OCI-LY7 (cell line): ENCODE measurements at regions not wholly inside any gene's neighbourhood (a gene's known extent, or its start where the extent isn't known, plus 50 kb on each side); places are given as distances from the start of the nearest gene placed in this dataset.

Experiments
- BruUV-seq: library from RNA; stranded (reverse); fragments of 400-500 nt; replicated peaks from 2 replicates; lab custom pipeline; 2021; lab: Mats Ljungman, UMichigan
- CTCF ChIA-PET: fragments of 300-600 bp; sonication (Branson Sonifier 250); formaldehyde crosslinking; loops from one replicate; lab custom pipeline; 2022; ENCODE audit warnings: antibody characterized with exemption; ENCODE audit not compliant: unreplicated experiment; lab: Charles Lee
- POLR2A ChIA-PET: fragments of 300-600 bp; sonication (Branson Sonifier 250); formaldehyde crosslinking; loops from one replicate; lab custom pipeline; 2022; ENCODE audit warnings: antibody characterized with exemption; lab: Charles Lee
- DNase-seq: peaks from one replicate; pipeline ENCODE4 v3.0.0-alpha.2; 2015; ENCODE audit warnings: low spot score
- H2AFZ ChIP-seq: fragments of 200-600 bp; sonication (generic), shearing (Covaris generic); 2 replicates; pipeline ENCODE4 v1.6.1; 2014; ENCODE audit warnings: mild to moderate bottlenecking, antibody characterized with exemption, low read length, moderate library complexity
- H3K27ac ChIP-seq: fragments of 200-600 bp; sonication (generic); 2 replicates; pipeline ENCODE4 v1.5.1; 2014; ENCODE audit warnings: mixed run types, low read depth, mild to moderate bottlenecking, moderate library complexity, low read length, inconsistent platforms; ENCODE audit not compliant: poor library complexity, severe bottlenecking
- H3K36me3 ChIP-seq: fragments of 200-600 bp; sonication (generic); 2 replicates; pipeline ENCODE4 v1.6.1; 2014; ENCODE audit warnings: mild to moderate bottlenecking, antibody characterized with exemption, low read length, moderate library complexity, mixed read lengths; ENCODE audit not compliant: insufficient read depth
- H3K4me1 ChIP-seq: fragments of 200-600 bp; sonication (generic); 2 replicates; pipeline ENCODE4 v1.5.1; 2014; ENCODE audit warnings: mild to moderate bottlenecking, low read length; ENCODE audit not compliant: insufficient read depth, poor library complexity, severe bottlenecking
- H3K4me2 ChIP-seq: fragments of 200-600 bp; sonication (generic); 2 replicates; pipeline ENCODE4 v1.6.1; 2014; ENCODE audit warnings: mild to moderate bottlenecking, low read length
- H3K4me3 ChIP-seq: fragments of 200-600 bp; sonication (generic); 2 replicates; pipeline ENCODE4 v1.5.1; 2014; ENCODE audit warnings: mild to moderate bottlenecking, low read depth, low read length; ENCODE audit not compliant: poor library complexity, severe bottlenecking
- H3K79me2 ChIP-seq: fragments of 200-600 bp; sonication (generic); 2 replicates; pipeline ENCODE4 v1.6.1; 2016; ENCODE audit warnings: low read depth, mild to moderate bottlenecking, low read length, moderate library complexity, mixed read lengths; ENCODE audit not compliant: insufficient read depth
- H3K9me2 ChIP-seq: fragments of 200-600 bp; sonication (generic); 2 replicates; pipeline ENCODE4 v1.6.1; 2016; ENCODE audit warnings: mild to moderate bottlenecking, low read length, mixed read lengths; ENCODE audit not compliant: insufficient read depth
- H3K9me3 ChIP-seq: fragments of 200-600 bp; sonication (generic); 2 replicates; pipeline ENCODE4 v1.6.1; 2014; ENCODE audit warnings: mild to moderate bottlenecking, mixed run types, low read length, mixed read lengths
- H4K20me1 ChIP-seq: fragments of 200-600 bp; sonication (generic); 2 replicates; pipeline ENCODE4 v1.6.1; 2014; ENCODE audit warnings: mild to moderate bottlenecking, antibody characterized with exemption, low read length, moderate library complexity, mixed read lengths; ENCODE audit not compliant: insufficient read depth
- EZH2phosphoT487 ChIP-seq: fragments of 200-600 bp; sonication (generic); IDR thresholded peaks from 2 replicates; pipeline ENCODE4 v1.6.1; 2018; ENCODE audit warnings: low read depth, borderline replicate concordance, mild to moderate bottlenecking, mixed run types, antibody characterized with exemption, low read length, moderate library complexity, mixed read lengths
- intact Hi-C: fragments of 100-400 bp; cut with micrococcal nuclease; formaldehyde crosslinking; loops from one replicate; pipeline ENCODE4 v1.10.0; 2022; ENCODE audit not compliant: unreplicated experiment
- TF ChIP-seq, protein P1 (sequence below): fragments of 200-600 bp; sonication (generic); conservative IDR thresholded peaks from 2 replicates; pipeline ENCODE4 v1.5.1; 2014; ENCODE audit warnings: mild to moderate bottlenecking, antibody characterized with exemption, low read length, moderate library complexity, mixed read lengths

DNA sequence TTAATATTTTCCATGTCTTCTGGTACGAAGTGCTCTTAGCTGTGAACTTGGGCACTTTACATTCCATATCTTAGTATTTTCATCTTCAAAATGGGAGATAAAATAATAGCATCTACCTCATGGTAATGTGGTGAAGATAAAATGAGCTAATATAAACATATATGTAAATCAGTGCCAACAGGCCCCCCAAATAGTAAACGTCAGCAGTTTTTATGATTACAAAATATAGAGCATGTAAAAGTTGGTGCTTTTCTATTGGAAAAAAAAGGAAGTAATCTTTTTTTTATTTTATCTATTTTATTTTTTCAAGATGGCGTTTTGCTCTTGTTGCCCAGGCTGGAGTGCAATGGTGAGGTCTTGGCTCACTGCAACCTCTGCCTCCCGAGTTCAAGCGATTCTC is 291.1 kb upstream of the PRDM9 start:
- H3K79me2 ChIP-seq = no peaks in the 10 kb centered on the region
- no peak overlapping the region for H3K4me3 ChIP-seq
- no TSS peak for BruUV-seq
- no peak overlapping the region for H3K4me2 ChIP-seq
- CTCF ChIA-PET = no interaction called here
- no peaks in the 10 kb centered on the region for H4K20me1 ChIP-seq
- DNase-seq = no peak
- no peak for TF ChIP-seq EZH2phosphoT487
- TF ChIP-seq, protein P1, sequence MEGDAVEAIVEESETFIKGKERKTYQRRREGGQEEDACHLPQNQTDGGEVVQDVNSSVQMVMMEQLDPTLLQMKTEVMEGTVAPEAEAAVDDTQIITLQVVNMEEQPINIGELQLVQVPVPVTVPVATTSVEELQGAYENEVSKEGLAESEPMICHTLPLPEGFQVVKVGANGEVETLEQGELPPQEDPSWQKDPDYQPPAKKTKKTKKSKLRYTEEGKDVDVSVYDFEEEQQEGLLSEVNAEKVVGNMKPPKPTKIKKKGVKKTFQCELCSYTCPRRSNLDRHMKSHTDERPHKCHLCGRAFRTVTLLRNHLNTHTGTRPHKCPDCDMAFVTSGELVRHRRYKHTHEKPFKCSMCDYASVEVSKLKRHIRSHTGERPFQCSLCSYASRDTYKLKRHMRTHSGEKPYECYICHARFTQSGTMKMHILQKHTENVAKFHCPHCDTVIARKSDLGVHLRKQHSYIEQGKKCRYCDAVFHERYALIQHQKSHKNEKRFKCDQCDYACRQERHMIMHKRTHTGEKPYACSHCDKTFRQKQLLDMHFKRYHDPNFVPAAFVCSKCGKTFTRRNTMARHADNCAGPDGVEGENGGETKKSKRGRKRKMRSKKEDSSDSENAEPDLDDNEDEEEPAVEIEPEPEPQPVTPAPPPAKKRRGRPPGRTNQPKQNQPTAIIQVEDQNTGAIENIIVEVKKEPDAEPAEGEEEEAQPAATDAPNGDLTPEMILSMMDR = no peak
- intact Hi-C loops = no loop called here
- H2AFZ ChIP-seq = no peak overlapping the region
- no peaks in the 10 kb centered on the region for H3K36me3 ChIP-seq
- H3K27ac ChIP-seq = no peak overlapping the region
- POLR2A ChIA-PET = interaction anchor here (1.0 kb wide), 1 partner anchor 11 kb away, joined by 3 read pairs; no protein-coding TSS in a partner anchor
- no peaks in the 10 kb centered on the region for H3K9me3 ChIP-seq
- no peaks in the 10 kb centered on the region for H3K9me2 ChIP-seq
- H3K4me1 ChIP-seq = no peaks in the 10 kb centered on the region

DNA sequence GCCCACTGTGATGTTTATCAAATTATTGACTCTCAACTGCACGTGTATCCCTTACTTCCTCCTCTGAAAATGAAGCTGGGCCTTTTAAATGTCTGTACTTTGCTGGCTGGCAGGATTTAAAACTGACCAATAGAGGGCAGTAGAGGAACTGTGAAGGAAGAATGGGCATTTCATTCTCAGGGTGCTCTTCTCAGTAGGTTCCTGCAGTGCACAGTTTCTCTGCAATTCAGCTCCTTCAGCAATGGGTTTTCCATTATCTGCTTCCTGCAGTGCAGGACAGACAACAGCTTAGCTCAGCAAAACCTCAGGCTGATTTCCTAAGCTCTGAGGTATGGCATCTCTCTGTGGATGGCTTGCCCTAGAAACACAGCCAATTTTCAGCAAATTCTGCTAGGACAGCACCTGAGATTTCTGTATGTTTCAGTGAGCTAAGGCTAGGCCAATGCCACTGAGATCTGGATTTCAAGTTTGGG is 298.4 kb upstream of the PRDM9 start:
- no peaks in the 10 kb centered on the region for H4K20me1 ChIP-seq
- TF ChIP-seq EZH2phosphoT487 = no peak
- TF ChIP-seq, protein P1 = peak; percentile 86
- H3K4me3 ChIP-seq = no peak overlapping the region
- CTCF ChIA-PET = no interaction called here
- DNase-seq = peak; percentile 42
- BruUV-seq = no TSS peak
- H3K79me2 ChIP-seq = no peaks in the 10 kb centered on the region
- no peaks in the 10 kb centered on the region for H3K36me3 ChIP-seq
- no peaks in the 10 kb centered on the region for H3K9me2 ChIP-seq
- POLR2A ChIA-PET = interaction anchor here (0.8 kb wide), 1 partner anchor 17 kb away, joined by 3 read pairs; no protein-coding TSS in a partner anchor
- no peak overlapping the region for H2AFZ ChIP-seq
- H3K4me1 ChIP-seq = no peaks in the 10 kb centered on the region
- intact Hi-C loops = no loop called here
- H3K27ac ChIP-seq = no peak overlapping the region
- H3K9me3 ChIP-seq = no peaks in the 10 kb centered on the region
- H3K4me2 ChIP-seq = no peak overlapping the region

DNA sequence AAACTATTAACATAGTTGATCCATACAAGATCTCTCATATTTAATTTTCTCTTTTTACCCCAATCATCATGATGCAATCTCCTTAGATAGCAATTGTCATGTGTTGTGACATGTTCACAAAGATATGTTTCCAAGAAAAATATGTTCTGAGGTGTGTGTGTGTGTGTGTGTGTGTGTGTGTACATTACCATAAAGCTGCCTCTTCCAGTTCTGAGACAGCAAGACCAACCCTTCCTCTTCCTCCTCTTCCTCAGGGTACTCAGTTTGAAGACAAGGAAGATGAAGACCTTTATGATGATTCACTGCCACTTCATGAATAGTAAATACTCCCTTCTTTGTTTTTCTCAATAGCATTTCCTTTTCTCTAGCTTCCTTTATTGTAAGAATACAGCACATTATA is 303.3 kb upstream of the PRDM9 start:
- ChIA-PET POLR2A (no interaction called here), CTCF (no interaction called here)
- no peak overlapping the region for H2AFZ ChIP-seq
- no peak for DNase-seq
- H3K9me2 ChIP-seq = no peaks in the 10 kb centered on the region
- no peaks in the 10 kb centered on the region for H3K4me1 ChIP-seq
- H3K36me3 ChIP-seq = no peaks in the 10 kb centered on the region
- H3K9me3 ChIP-seq = no peaks in the 10 kb centered on the region
- H3K79me2 ChIP-seq = no peaks in the 10 kb centered on the region
- no peak for TF ChIP-seq EZH2phosphoT487
- TF ChIP-seq, protein P1 = no peak
- no TSS peak for BruUV-seq
- intact Hi-C loops = no loop called here
- H3K4me2 ChIP-seq = no peak overlapping the region
- no peak overlapping the region for H3K27ac ChIP-seq
- H4K20me1 ChIP-seq = no peaks in the 10 kb centered on the region
- no peak overlapping the region for H3K4me3 ChIP-seq
